ENCODE measurements at regions not wholly inside any gene's neighbourhood (a gene's known extent, or its start where the extent isn't known, plus 50 kb on each side); places are given as distances from the start of the nearest gene placed in this dataset.

DNA sequence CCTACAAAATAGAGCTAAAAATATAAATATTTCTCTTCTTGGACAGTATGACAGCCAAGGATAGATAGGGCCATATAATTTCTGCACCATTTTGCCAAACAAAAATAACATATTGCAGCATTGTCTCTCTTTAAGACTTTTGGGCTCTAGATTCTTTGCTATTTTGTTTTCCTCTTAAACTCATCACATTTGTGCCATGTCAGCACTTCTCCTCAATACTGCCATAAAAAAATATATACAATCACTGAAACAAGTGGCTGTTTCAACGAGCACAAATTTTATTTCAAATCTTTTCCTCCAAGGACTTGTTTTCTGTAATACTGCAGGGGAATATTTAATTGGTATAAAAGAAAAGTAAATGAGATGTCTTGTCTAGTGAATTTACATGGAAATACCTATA lies 1570.0 kb upstream of the NUDT12 start:
- TF ChIP-seq EZH2phosphoT487 (IDR thresholded peaks at IDR 0.05; ENCODE audit: low read depth), result no peak
- TF ChIP-seq, protein P1, sequence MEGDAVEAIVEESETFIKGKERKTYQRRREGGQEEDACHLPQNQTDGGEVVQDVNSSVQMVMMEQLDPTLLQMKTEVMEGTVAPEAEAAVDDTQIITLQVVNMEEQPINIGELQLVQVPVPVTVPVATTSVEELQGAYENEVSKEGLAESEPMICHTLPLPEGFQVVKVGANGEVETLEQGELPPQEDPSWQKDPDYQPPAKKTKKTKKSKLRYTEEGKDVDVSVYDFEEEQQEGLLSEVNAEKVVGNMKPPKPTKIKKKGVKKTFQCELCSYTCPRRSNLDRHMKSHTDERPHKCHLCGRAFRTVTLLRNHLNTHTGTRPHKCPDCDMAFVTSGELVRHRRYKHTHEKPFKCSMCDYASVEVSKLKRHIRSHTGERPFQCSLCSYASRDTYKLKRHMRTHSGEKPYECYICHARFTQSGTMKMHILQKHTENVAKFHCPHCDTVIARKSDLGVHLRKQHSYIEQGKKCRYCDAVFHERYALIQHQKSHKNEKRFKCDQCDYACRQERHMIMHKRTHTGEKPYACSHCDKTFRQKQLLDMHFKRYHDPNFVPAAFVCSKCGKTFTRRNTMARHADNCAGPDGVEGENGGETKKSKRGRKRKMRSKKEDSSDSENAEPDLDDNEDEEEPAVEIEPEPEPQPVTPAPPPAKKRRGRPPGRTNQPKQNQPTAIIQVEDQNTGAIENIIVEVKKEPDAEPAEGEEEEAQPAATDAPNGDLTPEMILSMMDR (IDR thresholded peaks at IDR 0.05; ENCODE audit: low read depth, low read length), result no peak
